Heart left ventricle (tissue), 16 donors: ENCODE measurements at regions not wholly inside any gene's neighbourhood (a gene's known extent, or its start where the extent isn't known, plus 50 kb on each side); places are given as distances from the start of the nearest gene placed in this dataset.
A peak's percentile ranks its signal among the peaks of the same experiment; 100 is the strongest.
"Not testable (repeated sequence)": the region's sequence is repeated elsewhere in the genome, so short reads cannot be mapped to it uniquely, and the experiment has no call there.

Experiments used
- ATAC-seq, 4 donors: fragments of 200-7000 bp; cut with Tn5 transposase; one replicate each; pipeline ENCODE4 v1.9.1; 2020 to 2022; ENCODE audit warnings: moderate library complexity in 4 of 4, mild to moderate bottlenecking in 3 of 4, moderate number of reproducible peaks in 1 of 4
- DNase-seq, 5 donors: peaks; one replicate each; pipeline ENCODE4 v3.0.0-alpha.2; 2020
- H3K27ac ChIP-seq, 12 donors: fragments of 200-600 bp; sonication (generic) in 4 of 12; one replicate each; pipeline versions ENCODE4 v1.5.0 to v1.8.0; 2016 to 2022; ENCODE audit warnings: mild to moderate bottlenecking in 2 of 12
- H3K27me3 ChIP-seq, 9 donors: fragments of 200-600 bp; sonication (generic) in 2 of 9; one replicate each; pipeline versions ENCODE4 v1.5.1 to v1.8.0; 2016 to 2022; ENCODE audit warnings: mild to moderate bottlenecking in 3 of 9
- H3K36me3 ChIP-seq, 9 donors: fragments of 200-600 bp; sonication (generic) in 2 of 9; one replicate each; pipeline versions ENCODE4 v1.5.0 to v1.8.0; 2018 to 2022; ENCODE audit warnings: mild to moderate bottlenecking in 2 of 9
- H3K4me1 ChIP-seq, 12 donors: fragments of 200-600 bp; sonication (generic) in 4 of 12; one replicate each; pipeline versions ENCODE4 v1.5.0 to v1.8.0; 2016 to 2022; ENCODE audit warnings: mild to moderate bottlenecking in 3 of 12
- H3K4me3 ChIP-seq, 12 donors: fragments of 200-600 bp; sonication (generic) in 4 of 12; one replicate each; pipeline versions ENCODE4 v1.5.0 to v1.8.0; 2017 to 2022; ENCODE audit warnings: mild to moderate bottlenecking in 9 of 12, moderate library complexity in 4 of 12
- H3K9me3 ChIP-seq, 12 donors: fragments of 200-600 bp; sonication (generic) in 4 of 12; one replicate each; pipeline versions ENCODE4 v1.5.0 to v1.8.0; 2016 to 2022; ENCODE audit warnings: mild to moderate bottlenecking in 1 of 12
- POLR2A ChIP-seq, 2 donors: fragments of 450-650 bp; IDR thresholded peaks; one replicate each; pipeline ENCODE4 v1.6.1; 2017; ENCODE audit warnings: antibody characterized with exemption in 2 of 2, mild to moderate bottlenecking in 2 of 2, moderate library complexity in 2 of 2
- WGBS, 4 donors: extraction: QIAGEN DNeasy Blood & Tissue Kit in 2 of 4; methylation state at CpG; one replicate each; pipeline versions ENCODE4 v1.1.5 to v1.1.7; 2013 to 2018; 5-methylcytosine and 5-hydroxymethylcytosine counted together
- intact Hi-C, 10 donors: fragments of 100-400 bp; cut with DNase I; formaldehyde crosslinking; loops; one replicate each; pipeline versions ENCODE4 v1.11.1 to v1.14.2; 2022
- TF ChIP-seq, protein P1 (sequence below), 12 donors: fragments of 200-600 bp; sonication (generic) in 4 of 12; IDR thresholded peaks; one replicate each; pipeline versions ENCODE4 v1.5.0 to v1.8.0; 2018 to 2022; ENCODE audit warnings: antibody characterized with exemption in 12 of 12, mild to moderate bottlenecking in 5 of 12
- donor health status: ischemic (EF 13 %, LVEDD 7.1; RV severe dilation, severe dysfunction).
- donor health status: healthy with polysubstance abuse.
- donor health status: DM: no; HTN: yes; CAD: no.
- donor health status: DM: no; HTN: no; CAD: no.
- donor health status: ischemic (EF 25% LVEDD 6.9; RV normal size, moderate dysfunction).
- donor health status: ischemic (EF 25% LVEDD 5.7; RV mildly dilated, moderate dysfunction).
- donor health status: healthy.
- donor health status: DM: yes; HTN: yes; CAD: no.
- donor health status: ischemic (EF 35%, LVEDD 5.7; RV mildly dilated, moderate dysfunction).
- donor health status: nonischemic (EF 11% LVEDD 7.7; RV severe dilation, severe dysfunction).
- donor health status: DM: yes; HTN: yes; CAD: no.
- donor health status: PGD.
- donor health status: ischemic (EF 29% LVEDD 5.4; RV normal size, mild dysfunction).
- donor health status: nonischemic (EF 23%, LVEDD 6.1; RV moderate dilation, normal function).

DNA sequence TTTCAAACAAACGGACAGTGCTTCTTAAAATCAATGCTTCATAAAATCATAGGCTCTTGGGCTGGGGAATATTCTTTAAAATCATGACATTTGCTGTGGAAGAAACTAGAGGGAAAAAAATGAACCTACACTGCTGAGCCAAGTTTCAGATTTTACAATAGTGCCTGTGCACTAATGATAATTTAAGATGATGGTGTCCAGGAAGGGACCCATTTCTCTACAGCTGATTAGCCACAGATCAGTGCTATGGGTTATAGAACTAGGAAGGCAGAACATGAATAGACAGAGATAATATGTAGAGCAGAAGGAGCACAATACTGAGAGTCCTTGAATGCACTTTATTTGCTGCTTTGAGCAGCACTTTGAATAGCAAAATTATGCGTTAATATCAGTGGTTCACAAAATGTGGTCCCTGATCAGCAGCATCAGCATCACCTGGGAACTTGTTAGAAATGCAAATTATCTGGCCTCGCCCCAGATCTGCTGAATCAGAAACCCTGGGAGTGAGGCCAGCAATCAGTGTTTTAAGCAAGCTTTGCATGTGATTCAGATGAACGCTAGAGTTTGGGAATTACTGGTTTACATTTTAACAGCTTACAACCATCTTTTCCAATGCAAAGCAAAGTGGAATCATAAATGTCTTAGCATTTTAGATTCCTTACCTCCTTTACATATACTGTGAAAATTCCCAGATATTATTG lies 135.8 kb upstream of the ANKRD28 start:
- Histone ChIP-seq H3K4me1 (peaks cover 0 to 28% (median 14%) of the 10 kb centered on the region in 12 donors), H3K4me3 (no peak overlapping the region), H3K27me3 (no peaks in the 10 kb centered on the region), H3K9me3 (no peaks in the 10 kb centered on the region), H3K27ac (no peak overlapping the region), H3K36me3 (no peaks in the 10 kb centered on the region)
- ATAC-seq (no peak), DNase-seq (no peak)
- intact Hi-C loops, result no loop called here
- no peak for TF ChIP-seq POLR2A (IDR thresholded peaks at IDR 0.05)
- TF ChIP-seq, protein P1, sequence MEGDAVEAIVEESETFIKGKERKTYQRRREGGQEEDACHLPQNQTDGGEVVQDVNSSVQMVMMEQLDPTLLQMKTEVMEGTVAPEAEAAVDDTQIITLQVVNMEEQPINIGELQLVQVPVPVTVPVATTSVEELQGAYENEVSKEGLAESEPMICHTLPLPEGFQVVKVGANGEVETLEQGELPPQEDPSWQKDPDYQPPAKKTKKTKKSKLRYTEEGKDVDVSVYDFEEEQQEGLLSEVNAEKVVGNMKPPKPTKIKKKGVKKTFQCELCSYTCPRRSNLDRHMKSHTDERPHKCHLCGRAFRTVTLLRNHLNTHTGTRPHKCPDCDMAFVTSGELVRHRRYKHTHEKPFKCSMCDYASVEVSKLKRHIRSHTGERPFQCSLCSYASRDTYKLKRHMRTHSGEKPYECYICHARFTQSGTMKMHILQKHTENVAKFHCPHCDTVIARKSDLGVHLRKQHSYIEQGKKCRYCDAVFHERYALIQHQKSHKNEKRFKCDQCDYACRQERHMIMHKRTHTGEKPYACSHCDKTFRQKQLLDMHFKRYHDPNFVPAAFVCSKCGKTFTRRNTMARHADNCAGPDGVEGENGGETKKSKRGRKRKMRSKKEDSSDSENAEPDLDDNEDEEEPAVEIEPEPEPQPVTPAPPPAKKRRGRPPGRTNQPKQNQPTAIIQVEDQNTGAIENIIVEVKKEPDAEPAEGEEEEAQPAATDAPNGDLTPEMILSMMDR (IDR thresholded peaks at IDR 0.05), result no peak
- 65 to 76% (median 69%) methylated on average over 4 of the region's 4 CpGs for WGBS, 4 donors

DNA sequence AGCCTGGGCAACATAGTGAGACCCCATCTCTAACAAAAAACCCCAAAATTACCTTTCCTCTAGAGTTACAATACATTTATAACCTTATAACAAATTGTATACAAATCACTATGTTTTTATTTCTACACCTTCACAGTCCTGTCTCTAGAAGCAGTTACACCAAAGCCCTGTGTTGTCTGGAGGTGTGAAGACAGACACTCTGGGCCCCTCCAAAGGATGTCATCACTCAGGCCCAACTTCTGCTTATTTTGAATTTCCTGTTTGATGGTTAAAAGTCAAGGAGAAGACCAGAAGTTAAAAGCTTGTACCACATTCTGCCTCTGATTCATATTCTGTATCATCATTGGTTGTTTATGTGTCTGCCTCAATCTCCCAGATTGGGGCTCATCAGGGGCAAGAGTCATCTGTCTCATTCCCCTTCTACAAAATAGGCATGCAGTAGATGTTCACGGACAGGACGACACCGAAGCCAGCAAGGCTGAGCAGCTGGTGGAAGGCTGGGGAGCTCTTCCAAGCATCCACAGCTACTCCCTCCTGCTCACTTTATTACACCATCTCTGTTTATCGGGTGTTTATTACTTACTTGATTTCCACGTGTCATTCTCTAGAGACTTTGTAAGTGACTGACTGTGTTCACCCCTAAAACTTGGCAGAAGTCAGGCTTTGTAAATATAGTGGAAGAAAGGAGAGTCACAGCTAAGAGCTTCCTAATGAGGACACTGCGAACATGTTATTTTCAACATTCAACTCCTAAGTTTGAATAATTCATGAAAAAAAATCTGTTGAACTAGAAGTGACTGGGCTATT lies 136.8 kb upstream of the ANKRD28 start:
- Histone ChIP-seq H3K4me1 (peaks cover 0 to 28% (median 14%) of the 10 kb centered on the region in 12 donors), H3K36me3 (no peaks in the 10 kb centered on the region), H3K9me3 (no peaks in the 10 kb centered on the region), H3K27me3 (no peaks in the 10 kb centered on the region), H3K27ac (peak overlapping the region in 2 of 12 donors; percentile 12 to 17), H3K4me3 (no peak overlapping the region)
- ATAC-seq (peak; percentile 20 to 71 (median 40)), DNase-seq (peak in 1 of 5 donors; percentile 34)
- intact Hi-C loops, result no loop called here
- TF ChIP-seq, protein P1 (IDR thresholded peaks at IDR 0.05), result no peak
- no peak for TF ChIP-seq POLR2A (IDR thresholded peaks at IDR 0.05)
- 59 to 76% (median 70%) methylated on average over 6 of the region's 6 CpGs for WGBS, 4 donors

DNA sequence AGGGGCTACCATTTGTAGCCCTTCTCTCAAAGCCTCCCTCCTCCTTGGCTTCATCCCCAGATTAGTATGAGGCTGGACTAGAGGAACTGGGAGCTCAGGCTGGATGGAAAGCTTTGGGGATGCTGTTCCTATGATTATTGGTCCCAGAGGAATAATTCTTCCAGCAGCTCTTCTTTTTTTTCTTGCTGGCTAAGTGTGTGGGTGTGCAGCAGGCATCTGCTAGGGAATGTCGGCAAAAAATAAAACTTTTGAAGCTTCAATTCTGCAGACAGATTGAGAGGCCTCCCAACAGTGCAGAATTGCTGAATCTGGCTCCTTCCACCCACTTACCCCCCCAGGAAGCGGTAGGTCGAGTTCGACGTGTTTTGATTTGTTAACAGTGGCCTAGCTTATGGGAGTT lies 138.5 kb upstream of the ANKRD28 start:
- intact Hi-C loops, result no loop called here
- Histone ChIP-seq H3K36me3 (no peaks in the 10 kb centered on the region), H3K27ac (no peak overlapping the region), H3K4me3 (no peak overlapping the region), H3K4me1 (peaks cover 0 to 28% (median 14%) of the 10 kb centered on the region in 12 donors), H3K27me3 (no peaks in the 10 kb centered on the region), H3K9me3 (peaks cover 0 to 3% (median 0%) of the 10 kb centered on the region in 12 donors)
- 50 to 77% (median 63%) methylated on average over 5 of the region's 5 CpGs for WGBS, 4 donors
- peak in 1 of 4 donors; percentile 18 for ATAC-seq
- TF ChIP-seq POLR2A (IDR thresholded peaks at IDR 0.05), result no peak
- TF ChIP-seq, protein P1 (IDR thresholded peaks at IDR 0.05), result no peak
- DNase-seq, result no peak

DNA sequence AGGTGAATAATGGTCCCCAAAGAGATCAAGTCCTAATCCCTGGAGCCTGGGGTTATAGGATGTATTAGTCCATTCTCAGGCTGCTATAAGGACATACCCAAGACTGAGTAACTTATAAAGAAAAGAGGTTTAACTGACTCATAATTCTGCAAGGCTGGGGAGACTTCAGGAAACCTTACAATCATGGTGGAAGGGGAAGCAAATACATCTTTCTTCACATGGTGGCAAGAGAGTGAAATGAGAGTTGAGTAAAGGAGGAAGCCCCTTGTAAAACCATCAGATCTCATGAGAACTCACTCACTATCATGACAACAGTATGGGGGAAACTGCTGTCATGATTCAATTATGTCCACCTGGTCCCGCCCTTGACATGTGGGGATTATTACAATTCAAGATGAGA lies 142.9 kb upstream of the ANKRD28 start:
- peaks cover 0 to 3% (median 0%) of the 10 kb centered on the region in 12 donors for H3K4me1 ChIP-seq
- H3K36me3 ChIP-seq, result no peaks in the 10 kb centered on the region
- no peak overlapping the region for H3K4me3 ChIP-seq
- TF ChIP-seq, protein P1 (IDR thresholded peaks at IDR 0.05), result no peak
- no peak for TF ChIP-seq POLR2A (IDR thresholded peaks at IDR 0.05)
- no peaks in the 10 kb centered on the region for H3K27me3 ChIP-seq
- DNase-seq (no peak), ATAC-seq (no peak)
- no peak overlapping the region for H3K27ac ChIP-seq
- H3K9me3 ChIP-seq, result peaks cover 0 to 4% (median 0%) of the 10 kb centered on the region in 12 donors
- 95 to 100% (median 97%) methylated on average over 1 of the region's 1 CpG for WGBS, 4 donors
- intact Hi-C loops, result no loop called here

DNA sequence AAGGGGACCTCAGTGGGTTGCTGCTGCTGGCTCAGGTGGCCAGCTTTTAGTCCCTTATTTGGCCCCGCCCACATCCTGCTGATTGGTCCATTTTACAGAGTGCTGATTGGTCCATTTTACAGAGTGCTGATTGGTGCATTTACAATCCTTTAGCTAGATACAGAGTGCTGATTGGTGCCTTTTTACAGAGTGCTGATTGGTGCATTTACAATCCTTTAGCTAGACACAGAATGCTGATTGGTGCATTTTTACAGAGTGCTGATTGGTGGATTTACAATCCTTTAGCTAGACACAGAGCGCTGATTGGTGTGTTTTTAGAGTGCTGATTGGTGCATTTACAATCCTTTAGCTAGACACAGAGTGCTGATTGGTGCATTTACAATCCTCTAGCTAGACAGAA lies 143.7 kb upstream of the ANKRD28 start:
- H3K27ac ChIP-seq, H3K4me3 ChIP-seq, intact Hi-C loops, H3K9me3 ChIP-seq, DNase-seq, ATAC-seq, H3K4me1 ChIP-seq, H3K36me3 ChIP-seq, H3K27me3 ChIP-seq: not testable (repeated sequence)
- WGBS, 4 donors, result 76 to 85% (median 82%) methylated on average over 2 of the region's 2 CpGs
